ENCODE measurements at regions not wholly inside any gene's neighbourhood (a gene's known extent, or its start where the extent isn't known, plus 50 kb on each side); places are given as distances from the start of the nearest gene placed in this dataset.
"Not testable (repeated sequence)": the region's sequence is repeated elsewhere in the genome, so short reads cannot be mapped to it uniquely, and the experiment has no call there.

- intact Hi-C loops (cut with DNase I), result no loop called here
- no peak for DNase-seq (ENCODE audit: missing footprints)
- ATAC-seq, result peak; percentile 68
These were observed 117.0 kb upstream of the GHR start for GRCh38 chr5:42306287-42306686.

GRCh38 chr5:42309865-42310264, 113.4 kb upstream of the GHR start:
- ATAC-seq (peak; percentile 55), DNase-seq (ENCODE audit: missing footprints) (no peak)
- intact Hi-C loops (cut with DNase I), result no loop called here

DNA sequence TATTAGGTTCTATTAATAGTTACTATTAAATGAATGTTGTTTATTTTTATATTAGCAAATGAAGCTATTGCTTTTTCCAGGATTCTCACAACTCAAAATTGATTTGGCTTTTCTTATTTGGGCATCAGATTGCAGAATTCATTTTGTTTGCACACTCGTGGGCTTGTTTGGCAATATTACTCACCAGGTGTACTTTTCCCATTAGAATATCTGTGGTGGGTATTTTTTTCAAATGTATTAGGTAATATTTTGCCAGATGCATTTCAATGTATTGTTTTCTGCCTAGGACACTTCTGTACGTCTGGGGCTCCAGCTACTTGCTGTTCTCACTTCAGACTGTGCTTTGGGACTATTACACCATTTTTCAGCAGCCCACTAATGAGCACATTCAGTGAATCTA, 108.0 kb upstream of the GHR start:
- no peak for DNase-seq (ENCODE audit: missing footprints)
- no peak for ATAC-seq
- intact Hi-C loops (cut with DNase I), result no loop called here

DNA sequence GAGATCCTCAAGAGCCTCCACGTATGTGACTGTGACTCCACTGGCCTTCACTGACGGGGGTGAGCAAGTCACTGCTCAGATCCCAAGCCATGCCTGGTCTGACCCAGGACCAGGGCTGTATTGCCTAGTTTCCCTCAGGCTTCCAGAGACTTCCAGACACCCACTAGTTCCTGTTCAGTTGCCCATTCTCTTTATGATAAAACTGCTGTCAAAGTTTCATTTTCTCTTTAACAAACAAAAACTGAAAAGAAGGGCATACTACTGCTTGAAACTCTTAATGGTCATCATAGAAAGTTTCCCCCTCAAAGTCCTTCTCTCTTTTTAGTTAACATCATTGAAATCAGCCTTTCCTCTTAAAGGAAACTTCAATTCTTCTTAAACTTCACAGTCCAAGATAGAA, 105.7 kb upstream of the GHR start:
- ATAC-seq, result no peak
- intact Hi-C loops (cut with DNase I), result no loop called here

GRCh38 chr5:42319546-42319945, 103.7 kb upstream of the GHR start:
- intact Hi-C loops (cut with DNase I); DNase-seq (ENCODE audit: missing footprints); ATAC-seq: not testable (repeated sequence)

More for the DNA sequence above, 105.7 kb upstream of the GHR start:
- no peak for DNase-seq (ENCODE audit: missing footprints)

DNA sequence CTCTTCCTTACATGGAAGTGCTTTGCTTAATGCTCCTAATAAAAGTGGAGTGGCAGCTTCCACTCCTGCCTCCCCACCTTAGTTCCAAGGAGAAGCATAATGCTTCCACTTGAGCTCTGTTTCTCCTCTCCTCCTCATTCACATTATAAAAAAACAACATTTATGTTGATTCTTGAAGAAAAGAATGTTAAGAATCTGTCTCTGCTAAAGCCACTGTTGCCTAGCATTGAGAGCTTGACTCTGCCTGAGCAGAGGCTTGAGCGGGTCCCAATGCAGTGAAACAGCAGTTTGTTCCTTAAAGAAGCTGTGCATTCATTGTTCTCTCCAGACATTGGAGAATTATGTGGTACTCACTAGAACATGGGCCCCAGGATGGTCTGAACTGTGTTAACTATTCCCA, 101.5 kb upstream of the GHR start:
- no peak for ATAC-seq
- no peak for DNase-seq (ENCODE audit: missing footprints)
- intact Hi-C loops (cut with DNase I), result no loop called here

GRCh38 chr5:42337143-42337542, 86.1 kb upstream of the GHR start:
- ATAC-seq (no peak), DNase-seq (ENCODE audit: missing footprints) (no peak)
- intact Hi-C loops (cut with DNase I), result no loop called here

DNA sequence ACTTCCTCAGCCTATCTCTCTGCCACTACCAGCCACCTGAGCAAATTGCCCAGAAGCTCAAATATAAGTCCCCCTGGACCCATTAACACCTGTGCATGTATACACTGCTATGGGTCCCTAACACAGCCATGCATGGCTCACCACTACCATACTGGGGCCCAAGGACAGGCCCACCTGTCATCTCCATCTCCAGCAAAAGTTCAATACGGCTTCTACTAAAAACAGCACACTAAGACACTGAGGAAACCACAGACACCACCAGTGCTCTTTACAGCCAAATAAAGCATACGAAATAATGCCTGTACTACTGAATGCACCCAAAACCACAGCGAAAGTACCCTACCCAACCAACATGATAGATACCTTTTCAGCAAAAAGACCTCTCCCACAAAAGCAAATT, 85.6 kb upstream of the GHR start:
- ATAC-seq (no peak), DNase-seq (ENCODE audit: missing footprints) (no peak)
- intact Hi-C loops (cut with DNase I), result no loop called here

DNA sequence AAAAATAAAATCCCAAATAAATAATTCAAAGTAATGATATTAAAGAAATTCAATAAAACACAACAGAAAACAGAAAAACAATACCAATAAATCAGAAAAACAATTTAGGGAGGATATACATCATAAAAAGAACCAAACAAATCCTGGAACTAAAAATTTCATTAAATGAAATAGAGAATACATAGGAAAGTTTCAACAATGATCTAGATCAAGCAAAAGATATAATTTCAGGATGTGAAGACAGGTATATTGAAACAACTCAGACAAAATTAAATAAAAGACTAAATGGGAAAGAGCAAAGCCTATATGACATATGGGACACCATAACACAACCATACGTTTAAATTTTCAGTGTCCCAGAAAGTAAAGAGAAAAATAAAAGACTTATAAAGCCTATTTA, 85.1 kb upstream of the GHR start:
- no peak for ATAC-seq
- intact Hi-C loops (cut with DNase I), result no loop called here
- no peak for DNase-seq (ENCODE audit: missing footprints)

DNA sequence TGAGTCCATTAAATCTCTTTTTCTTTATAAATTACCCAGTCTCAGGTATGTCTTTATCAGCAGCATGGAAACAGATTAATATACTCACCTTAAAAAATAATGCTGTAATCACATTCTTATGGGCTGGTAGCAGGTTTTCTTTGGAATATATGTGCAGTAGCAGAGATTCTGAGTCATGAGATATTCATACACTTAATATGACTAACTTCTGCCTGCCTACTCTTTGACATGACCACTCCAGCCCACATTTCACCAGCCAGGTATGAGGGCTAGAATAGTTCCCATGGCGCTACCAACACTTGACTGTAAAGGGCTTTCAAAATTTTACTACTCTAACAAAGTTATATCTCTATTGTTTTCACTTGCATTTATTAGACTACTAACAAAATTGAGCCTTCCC, 74.1 kb upstream of the GHR start:
- DNase-seq (ENCODE audit: missing footprints), result no peak
- no peak for ATAC-seq
- intact Hi-C loops (cut with DNase I), result no loop called here

DNA sequence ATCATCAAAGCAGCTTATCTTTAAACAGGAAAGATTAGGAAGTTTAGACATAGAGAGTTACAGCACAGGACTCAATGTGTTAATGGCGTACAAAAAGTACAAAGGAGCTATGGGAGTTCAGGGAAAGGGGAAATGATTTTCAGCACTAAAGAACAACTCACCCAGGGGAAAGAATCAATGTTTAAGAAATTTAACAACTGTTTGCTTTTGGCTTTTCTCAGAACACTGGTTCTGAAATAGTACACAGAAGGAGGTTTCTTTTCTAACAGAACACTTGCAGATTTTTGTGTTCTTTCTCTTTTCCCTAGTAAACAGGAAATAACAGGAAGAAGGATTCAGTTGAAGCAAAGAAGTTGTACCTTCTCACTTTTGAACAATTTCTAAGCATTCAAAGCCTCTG, 71.3 kb upstream of the GHR start:
- ATAC-seq (peak; percentile 31), DNase-seq (ENCODE audit: missing footprints) (no peak)
- intact Hi-C loops (cut with DNase I), result no loop called here

DNA sequence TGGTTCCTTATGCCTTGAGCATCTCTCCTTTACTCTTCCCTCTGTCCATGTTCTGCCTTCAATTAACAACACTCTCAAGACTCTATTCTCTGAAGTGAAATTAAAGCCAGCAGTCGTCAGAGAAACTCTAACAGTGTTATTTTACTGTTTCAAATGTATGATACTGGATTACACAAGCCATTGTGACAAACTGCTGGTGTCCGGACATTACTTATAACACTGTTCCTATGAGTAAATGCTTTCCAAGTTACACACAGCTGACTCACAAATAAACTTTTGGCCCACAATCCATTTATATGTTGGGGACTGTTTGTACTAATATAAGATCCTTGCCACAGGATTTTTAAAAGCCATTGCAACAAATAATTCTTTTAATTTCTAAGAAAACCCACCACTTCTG, 63.2 kb upstream of the GHR start:
- DNase-seq (ENCODE audit: missing footprints) (no peak), ATAC-seq (peak; percentile 63)
- intact Hi-C loops (cut with DNase I), result no loop called here

DNA sequence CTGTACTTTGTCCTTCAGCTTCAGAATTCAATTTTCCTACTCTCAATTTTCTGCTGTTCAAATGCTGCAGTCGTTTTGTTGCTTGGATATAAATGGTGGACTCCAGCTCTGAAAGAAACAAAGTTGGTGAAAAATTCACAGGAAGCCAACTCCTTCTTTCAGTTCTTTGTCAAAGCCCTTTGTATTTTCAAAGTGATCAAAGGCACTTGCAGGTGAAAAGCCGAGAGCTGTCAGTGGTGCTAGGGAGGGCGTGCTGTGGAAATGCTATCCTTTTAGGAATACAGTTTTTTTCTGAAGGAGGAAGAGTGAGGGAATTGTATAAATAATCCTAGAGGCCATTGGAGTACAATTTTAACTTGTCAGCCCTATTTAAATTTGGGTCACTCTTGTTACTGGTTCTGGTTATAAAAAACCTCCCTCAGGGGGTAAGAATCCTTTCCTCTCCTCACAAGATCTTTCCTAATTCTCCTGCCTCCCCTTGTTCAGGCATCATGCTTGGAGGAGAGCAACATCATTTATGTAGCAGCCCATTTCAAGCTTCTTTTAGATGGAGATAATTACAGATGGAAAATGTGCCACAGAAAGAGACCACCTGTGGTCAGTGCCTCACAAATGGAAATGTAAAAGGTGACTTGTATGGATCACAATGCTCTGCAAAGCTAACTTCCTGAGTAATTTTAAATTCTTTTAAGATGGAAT, 62.5 kb upstream of the GHR start:
- intact Hi-C loops (cut with DNase I), result no loop called here
- DNase-seq (ENCODE audit: missing footprints), result no peak
- no peak for ATAC-seq

- DNase-seq (ENCODE audit: missing footprints) (no peak), ATAC-seq (no peak)
- intact Hi-C loops (cut with DNase I), result no loop called here
These were observed 61.9 kb upstream of the GHR start for GRCh38 chr5:42361315-42361688.

- no peak for DNase-seq (ENCODE audit: missing footprints)
These were observed 57.2 kb upstream of the GHR start for GRCh38 chr5:42366051-42366450.

More at GRCh38 chr5:42366051-42366450, 57.2 kb upstream of the GHR start:
- intact Hi-C loops (cut with DNase I), result no loop called here
- no peak for ATAC-seq
